ENCODE measurements at regions not wholly inside any gene's neighbourhood (a gene's known extent, or its start where the extent isn't known, plus 50 kb on each side); places are given as distances from the start of the nearest gene placed in this dataset.

DNA sequence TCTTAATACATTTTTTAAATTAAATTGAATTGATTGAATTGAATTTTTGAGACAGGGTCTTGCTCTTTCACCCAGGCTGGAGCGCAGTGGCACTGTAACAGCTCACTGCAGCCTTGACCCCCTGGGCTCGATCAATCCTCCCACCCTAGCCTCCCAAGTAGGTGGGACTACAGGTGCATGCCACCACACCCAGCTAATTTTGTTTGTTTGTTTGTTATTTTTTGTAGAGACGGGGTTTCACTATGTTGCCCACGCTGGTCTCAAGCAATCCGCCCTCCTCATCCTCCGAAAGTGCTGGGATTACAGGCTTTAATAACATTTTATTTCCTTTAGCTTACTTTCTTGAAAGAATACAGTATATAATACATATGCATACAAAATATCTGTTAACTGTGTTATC lies 226.9 kb downstream of the BUD13 start:
- H3K27ac ChIP-seq (ENCODE audit: low read depth in 1 of 2, low read length in 2 of 2) = no peak overlapping the region
- H3K9me3 ChIP-seq (ENCODE audit: control insufficient read depth in 4 of 4, low read length in 3 of 4) = peaks cover 0 to 2% (median under 1%) of the 10 kb centered on the region in 4 donors
- 91% methylated on average over 6 of the region's 6 CpGs for WGBS
- no peaks in the 10 kb centered on the region for H3K4me1 ChIP-seq (ENCODE audit: control insufficient read depth in 4 of 4, insufficient read depth in 4 of 4, low read length in 3 of 4)
- H3K27me3 ChIP-seq (ENCODE audit: control insufficient read depth in 4 of 4, insufficient read depth in 4 of 4, low read length in 3 of 4) = no peaks in the 10 kb centered on the region
- H3K9ac ChIP-seq (ENCODE audit: low read depth in 1 of 2, low read length in 2 of 2) = no peak overlapping the region
- no peaks in the 10 kb centered on the region for H3K36me3 ChIP-seq (ENCODE audit: control insufficient read depth in 4 of 4, insufficient read depth in 3 of 4, low read depth in 1 of 4, low read length in 3 of 4)
- no peak overlapping the region for H3K4me3 ChIP-seq (ENCODE audit: low read depth in 1 of 3, low read length in 3 of 3)
- TF ChIP-seq, protein P1, sequence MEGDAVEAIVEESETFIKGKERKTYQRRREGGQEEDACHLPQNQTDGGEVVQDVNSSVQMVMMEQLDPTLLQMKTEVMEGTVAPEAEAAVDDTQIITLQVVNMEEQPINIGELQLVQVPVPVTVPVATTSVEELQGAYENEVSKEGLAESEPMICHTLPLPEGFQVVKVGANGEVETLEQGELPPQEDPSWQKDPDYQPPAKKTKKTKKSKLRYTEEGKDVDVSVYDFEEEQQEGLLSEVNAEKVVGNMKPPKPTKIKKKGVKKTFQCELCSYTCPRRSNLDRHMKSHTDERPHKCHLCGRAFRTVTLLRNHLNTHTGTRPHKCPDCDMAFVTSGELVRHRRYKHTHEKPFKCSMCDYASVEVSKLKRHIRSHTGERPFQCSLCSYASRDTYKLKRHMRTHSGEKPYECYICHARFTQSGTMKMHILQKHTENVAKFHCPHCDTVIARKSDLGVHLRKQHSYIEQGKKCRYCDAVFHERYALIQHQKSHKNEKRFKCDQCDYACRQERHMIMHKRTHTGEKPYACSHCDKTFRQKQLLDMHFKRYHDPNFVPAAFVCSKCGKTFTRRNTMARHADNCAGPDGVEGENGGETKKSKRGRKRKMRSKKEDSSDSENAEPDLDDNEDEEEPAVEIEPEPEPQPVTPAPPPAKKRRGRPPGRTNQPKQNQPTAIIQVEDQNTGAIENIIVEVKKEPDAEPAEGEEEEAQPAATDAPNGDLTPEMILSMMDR (IDR thresholded peaks at IDR 0.05; ENCODE audit: low read depth, low read length, missing input control) = no peak
- TF ChIP-seq RAD21 (IDR thresholded peaks at IDR 0.05) (no peak), RXRA (IDR thresholded peaks at IDR 0.05) (no peak), NR2F2 (IDR thresholded peaks at IDR 0.05) (no peak), FOXA2 (IDR thresholded peaks at IDR 0.05) (no peak), HNF4G (IDR thresholded peaks at IDR 0.05) (no peak)
- TF ChIP-seq, protein P2, sequence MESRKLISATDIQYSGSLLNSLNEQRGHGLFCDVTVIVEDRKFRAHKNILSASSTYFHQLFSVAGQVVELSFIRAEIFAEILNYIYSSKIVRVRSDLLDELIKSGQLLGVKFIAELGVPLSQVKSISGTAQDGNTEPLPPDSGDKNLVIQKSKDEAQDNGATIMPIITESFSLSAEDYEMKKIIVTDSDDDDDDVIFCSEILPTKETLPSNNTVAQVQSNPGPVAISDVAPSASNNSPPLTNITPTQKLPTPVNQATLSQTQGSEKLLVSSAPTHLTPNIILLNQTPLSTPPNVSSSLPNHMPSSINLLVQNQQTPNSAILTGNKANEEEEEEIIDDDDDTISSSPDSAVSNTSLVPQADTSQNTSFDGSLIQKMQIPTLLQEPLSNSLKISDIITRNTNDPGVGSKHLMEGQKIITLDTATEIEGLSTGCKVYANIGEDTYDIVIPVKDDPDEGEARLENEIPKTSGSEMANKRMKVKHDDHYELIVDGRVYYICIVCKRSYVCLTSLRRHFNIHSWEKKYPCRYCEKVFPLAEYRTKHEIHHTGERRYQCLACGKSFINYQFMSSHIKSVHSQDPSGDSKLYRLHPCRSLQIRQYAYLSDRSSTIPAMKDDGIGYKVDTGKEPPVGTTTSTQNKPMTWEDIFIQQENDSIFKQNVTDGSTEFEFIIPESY (IDR thresholded peaks at IDR 0.05) = no peak
- TF ChIP-seq, protein P3, sequence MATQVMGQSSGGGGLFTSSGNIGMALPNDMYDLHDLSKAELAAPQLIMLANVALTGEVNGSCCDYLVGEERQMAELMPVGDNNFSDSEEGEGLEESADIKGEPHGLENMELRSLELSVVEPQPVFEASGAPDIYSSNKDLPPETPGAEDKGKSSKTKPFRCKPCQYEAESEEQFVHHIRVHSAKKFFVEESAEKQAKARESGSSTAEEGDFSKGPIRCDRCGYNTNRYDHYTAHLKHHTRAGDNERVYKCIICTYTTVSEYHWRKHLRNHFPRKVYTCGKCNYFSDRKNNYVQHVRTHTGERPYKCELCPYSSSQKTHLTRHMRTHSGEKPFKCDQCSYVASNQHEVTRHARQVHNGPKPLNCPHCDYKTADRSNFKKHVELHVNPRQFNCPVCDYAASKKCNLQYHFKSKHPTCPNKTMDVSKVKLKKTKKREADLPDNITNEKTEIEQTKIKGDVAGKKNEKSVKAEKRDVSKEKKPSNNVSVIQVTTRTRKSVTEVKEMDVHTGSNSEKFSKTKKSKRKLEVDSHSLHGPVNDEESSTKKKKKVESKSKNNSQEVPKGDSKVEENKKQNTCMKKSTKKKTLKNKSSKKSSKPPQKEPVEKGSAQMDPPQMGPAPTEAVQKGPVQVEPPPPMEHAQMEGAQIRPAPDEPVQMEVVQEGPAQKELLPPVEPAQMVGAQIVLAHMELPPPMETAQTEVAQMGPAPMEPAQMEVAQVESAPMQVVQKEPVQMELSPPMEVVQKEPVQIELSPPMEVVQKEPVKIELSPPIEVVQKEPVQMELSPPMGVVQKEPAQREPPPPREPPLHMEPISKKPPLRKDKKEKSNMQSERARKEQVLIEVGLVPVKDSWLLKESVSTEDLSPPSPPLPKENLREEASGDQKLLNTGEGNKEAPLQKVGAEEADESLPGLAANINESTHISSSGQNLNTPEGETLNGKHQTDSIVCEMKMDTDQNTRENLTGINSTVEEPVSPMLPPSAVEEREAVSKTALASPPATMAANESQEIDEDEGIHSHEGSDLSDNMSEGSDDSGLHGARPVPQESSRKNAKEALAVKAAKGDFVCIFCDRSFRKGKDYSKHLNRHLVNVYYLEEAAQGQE (IDR thresholded peaks at IDR 0.05) = no peak
- TF ChIP-seq, protein P4, sequence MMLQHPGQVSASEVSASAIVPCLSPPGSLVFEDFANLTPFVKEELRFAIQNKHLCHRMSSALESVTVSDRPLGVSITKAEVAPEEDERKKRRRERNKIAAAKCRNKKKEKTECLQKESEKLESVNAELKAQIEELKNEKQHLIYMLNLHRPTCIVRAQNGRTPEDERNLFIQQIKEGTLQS (IDR thresholded peaks at IDR 0.05) = no peak
- no peak for DNase-seq (ENCODE audit: low spot score)

- Histone ChIP-seq H3K36me3 (ENCODE audit: control insufficient read depth in 4 of 4, insufficient read depth in 3 of 4, low read depth in 1 of 4, low read length in 3 of 4) (no peaks in the 10 kb centered on the region), H3K9me3 (ENCODE audit: control insufficient read depth in 4 of 4, low read length in 3 of 4) (peaks cover 0 to 2% (median under 1%) of the 10 kb centered on the region in 4 donors), H3K9ac (ENCODE audit: low read depth in 1 of 2, low read length in 2 of 2) (no peak overlapping the region), H3K4me1 (ENCODE audit: control insufficient read depth in 4 of 4, insufficient read depth in 4 of 4, low read length in 3 of 4) (no peaks in the 10 kb centered on the region), H3K27ac (ENCODE audit: low read depth in 1 of 2, low read length in 2 of 2) (no peak overlapping the region), H3K4me3 (ENCODE audit: low read depth in 1 of 3, low read length in 3 of 3) (no peak overlapping the region), H3K27me3 (ENCODE audit: control insufficient read depth in 4 of 4, insufficient read depth in 4 of 4, low read length in 3 of 4) (no peaks in the 10 kb centered on the region)
- DNase-seq (ENCODE audit: low spot score) = no peak
- 88% methylated on average over 10 of the region's 10 CpGs for WGBS
- TF ChIP-seq EGR1 (IDR thresholded peaks at IDR 0.05; ENCODE audit: low read depth in 2 of 2) = no peak
- TF ChIP-seq NR2F2 (IDR thresholded peaks at IDR 0.05) = no peak
- no peak for TF ChIP-seq RXRA (IDR thresholded peaks at IDR 0.05)
- TF ChIP-seq RAD21 (IDR thresholded peaks at IDR 0.05) = no peak
- no peak for TF ChIP-seq TAF1 (conservative IDR thresholded peaks at IDR 0.05)
- TF ChIP-seq FOXA2 (IDR thresholded peaks at IDR 0.05) = no peak
- no peak for TF ChIP-seq SP1 (IDR thresholded peaks at IDR 0.05)
- TF ChIP-seq, protein P2 (IDR thresholded peaks at IDR 0.05) = no peak
- TF ChIP-seq, protein P3 (IDR thresholded peaks at IDR 0.05) = no peak
- no peak for TF ChIP-seq HNF4G (IDR thresholded peaks at IDR 0.05)
- no peak for TF ChIP-seq YY1 (IDR thresholded peaks at IDR 0.05)
Observed at GRCh38 chr11:116544721-116545120, 228.1 kb downstream of the BUD13 start.
